ENCODE measurements at regions not wholly inside any gene's neighbourhood (a gene's known extent, or its start where the extent isn't known, plus 50 kb on each side); places are given as distances from the start of the nearest gene placed in this dataset.

- TF ChIP-seq GATA2 (IDR thresholded peaks at IDR 0.05; ENCODE audit: low read depth, low read length), result no peak
- no peak for TF ChIP-seq GATA3 (IDR thresholded peaks at IDR 0.05; ENCODE audit: low read depth, low read length)
These were observed 115.1 kb downstream of the FEM1C start for GRCh38 chr5:115429345-115429940.

GRCh38 chr5:115428676-115429075, 115.9 kb downstream of the FEM1C start:
- TF ChIP-seq GATA2 (IDR thresholded peaks at IDR 0.05; ENCODE audit: low read depth, low read length) (no peak), GATA3 (IDR thresholded peaks at IDR 0.05; ENCODE audit: low read depth, low read length) (no peak)

GRCh38 chr5:115428248-115428647, 116.3 kb downstream of the FEM1C start:
- TF ChIP-seq GATA3 (IDR thresholded peaks at IDR 0.05; ENCODE audit: low read depth, low read length), result no peak
- no peak for TF ChIP-seq GATA2 (IDR thresholded peaks at IDR 0.05; ENCODE audit: low read depth, low read length)

- TF ChIP-seq GATA3 (IDR thresholded peaks at IDR 0.05; ENCODE audit: low read depth, low read length), result no peak
- no peak for TF ChIP-seq GATA2 (IDR thresholded peaks at IDR 0.05; ENCODE audit: low read depth, low read length)
These were observed 120.1 kb downstream of the FEM1C start for GRCh38 chr5:115424446-115424845.

- TF ChIP-seq GATA3 (IDR thresholded peaks at IDR 0.05; ENCODE audit: low read depth, low read length) (no peak), GATA2 (IDR thresholded peaks at IDR 0.05; ENCODE audit: low read depth, low read length) (no peak)
These were observed 120.5 kb downstream of the FEM1C start for GRCh38 chr5:115424030-115424429.

- TF ChIP-seq GATA2 (IDR thresholded peaks at IDR 0.05; ENCODE audit: low read depth, low read length) (no peak), GATA3 (IDR thresholded peaks at IDR 0.05; ENCODE audit: low read depth, low read length) (no peak)
These were observed 121.0 kb downstream of the FEM1C start for GRCh38 chr5:115423541-115423940.

- TF ChIP-seq GATA2 (IDR thresholded peaks at IDR 0.05; ENCODE audit: low read depth, low read length) (no peak), GATA3 (IDR thresholded peaks at IDR 0.05; ENCODE audit: low read depth, low read length) (no peak)
These were observed 121.5 kb downstream of the FEM1C start for GRCh38 chr5:115423051-115423450.

GRCh38 chr5:115419846-115420585, 123.6 kb upstream of the CCDC112 start:
- TF ChIP-seq GATA3 (IDR thresholded peaks at IDR 0.05; ENCODE audit: low read depth, low read length), result no peak
- no peak for TF ChIP-seq GATA2 (IDR thresholded peaks at IDR 0.05; ENCODE audit: low read depth, low read length)

- TF ChIP-seq GATA2 (IDR thresholded peaks at IDR 0.05; ENCODE audit: low read depth, low read length) (no peak), GATA3 (IDR thresholded peaks at IDR 0.05; ENCODE audit: low read depth, low read length) (no peak)
These were observed 122.3 kb upstream of the CCDC112 start for GRCh38 chr5:115418788-115419187.

GRCh38 chr5:115417076-115417475, 120.6 kb upstream of the CCDC112 start:
- TF ChIP-seq GATA2 (IDR thresholded peaks at IDR 0.05; ENCODE audit: low read depth, low read length) (no peak), GATA3 (IDR thresholded peaks at IDR 0.05; ENCODE audit: low read depth, low read length) (no peak)

GRCh38 chr5:115415143-115415491, 118.7 kb upstream of the CCDC112 start:
- TF ChIP-seq GATA3 (IDR thresholded peaks at IDR 0.05; ENCODE audit: low read depth, low read length) (no peak), GATA2 (IDR thresholded peaks at IDR 0.05; ENCODE audit: low read depth, low read length) (no peak)

GRCh38 chr5:115414406-115415142, 118.1 kb upstream of the CCDC112 start:
- TF ChIP-seq GATA3 (IDR thresholded peaks at IDR 0.05; ENCODE audit: low read depth, low read length) (no peak), GATA2 (IDR thresholded peaks at IDR 0.05; ENCODE audit: low read depth, low read length) (no peak)

GRCh38 chr5:115413651-115414050, 117.2 kb upstream of the CCDC112 start:
- TF ChIP-seq GATA3 (IDR thresholded peaks at IDR 0.05; ENCODE audit: low read depth, low read length) (no peak), GATA2 (IDR thresholded peaks at IDR 0.05; ENCODE audit: low read depth, low read length) (no peak)

- no peak for TF ChIP-seq GATA2 (IDR thresholded peaks at IDR 0.05; ENCODE audit: low read depth, low read length)
- no peak for TF ChIP-seq GATA3 (IDR thresholded peaks at IDR 0.05; ENCODE audit: low read depth, low read length)
These were observed 112.6 kb upstream of the CCDC112 start for GRCh38 chr5:115409094-115409493.

Data from SH-SY5Y (cell line).